GM19351 (cell line): ENCODE measurements at regions not wholly inside any gene's neighbourhood (a gene's known extent, or its start where the extent isn't known, plus 50 kb on each side); places are given as distances from the start of the nearest gene placed in this dataset.
"Not testable (repeated sequence)": the region's sequence is repeated elsewhere in the genome, so short reads cannot be mapped to it uniquely, and the experiment has no call there.

Source experiments
- ATAC-seq: cut with Tn5 transposase; IDR thresholded peaks from one replicate; pipeline ENCODE4 v1.9.1; 2021; ENCODE audit warnings: mild to moderate bottlenecking, moderate library complexity; ENCODE audit not compliant: unreplicated experiment

DNA sequence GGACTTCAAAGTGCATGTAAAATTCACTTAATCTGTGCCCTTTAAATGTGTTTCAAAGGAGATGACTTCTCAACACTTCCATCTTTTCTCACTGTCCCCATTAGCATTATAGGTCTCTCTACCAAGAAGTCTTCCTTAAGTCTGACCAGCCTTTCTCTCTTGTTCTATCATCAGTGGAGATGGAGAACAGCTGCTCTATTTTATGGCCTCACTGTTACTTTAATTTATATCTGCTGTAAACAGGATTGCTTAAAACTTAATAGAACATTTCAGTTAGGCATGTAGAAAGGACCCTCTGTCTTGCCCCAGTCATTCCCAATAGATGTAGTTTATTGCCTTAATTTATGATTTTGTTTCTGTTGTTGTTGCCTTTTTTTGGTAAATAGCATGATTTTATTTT is 86.0 kb upstream of the CDC42EP3 start:
- ATAC-seq: not testable (repeated sequence)

- not testable (repeated sequence) for ATAC-seq
These were observed 86.7 kb upstream of the CDC42EP3 start for GRCh38 chr2:37758141-37758601.

GRCh38 chr2:37759989-37760388 is 88.5 kb upstream of the CDC42EP3 start:
- ATAC-seq: not testable (repeated sequence)

DNA sequence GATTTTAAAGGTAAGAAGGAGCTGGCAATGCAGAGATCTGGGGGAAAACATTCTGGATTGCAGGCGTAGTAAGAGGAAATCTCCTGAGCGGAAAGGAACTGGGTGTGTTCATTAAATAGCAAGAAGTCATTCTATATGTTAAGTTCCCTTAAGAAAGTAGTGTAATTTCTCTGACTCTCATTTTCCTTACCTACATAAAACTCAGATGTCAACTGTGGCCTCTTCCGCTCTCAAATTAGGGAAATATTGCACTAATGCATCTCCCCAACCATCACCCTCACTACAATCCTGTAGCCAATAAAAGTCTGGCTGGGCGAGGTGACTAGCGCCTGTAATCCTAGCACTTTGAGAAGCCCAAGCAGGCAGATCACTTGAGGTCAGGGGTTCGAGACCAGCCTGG is 89.0 kb upstream of the CDC42EP3 start:
- no peak for ATAC-seq

GRCh38 chr2:37762281-37762680 is 90.8 kb upstream of the CDC42EP3 start:
- not testable (repeated sequence) for ATAC-seq

DNA sequence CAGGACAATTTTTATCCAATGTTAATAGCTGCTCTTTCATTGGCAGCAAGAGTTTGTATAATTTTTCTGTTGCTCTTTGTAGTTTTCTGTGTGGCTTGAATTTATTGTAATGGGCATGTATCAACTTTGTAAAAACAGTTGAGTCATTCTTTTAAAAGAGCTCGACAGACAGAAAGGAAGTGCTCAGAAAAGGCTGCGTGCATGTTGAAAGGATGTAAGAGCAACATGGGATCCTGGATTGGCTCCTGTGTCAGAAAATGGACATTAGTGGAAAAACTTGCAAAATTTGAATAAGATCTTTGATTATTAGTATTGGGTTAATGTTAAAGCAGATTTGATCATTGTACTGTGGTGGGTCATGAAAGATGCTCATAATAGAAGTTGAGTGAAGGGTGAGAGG is 93.3 kb upstream of the CDC42EP3 start:
- no peak for ATAC-seq

GRCh38 chr2:37766106-37766505 is 94.7 kb upstream of the CDC42EP3 start:
- no peak for ATAC-seq

DNA sequence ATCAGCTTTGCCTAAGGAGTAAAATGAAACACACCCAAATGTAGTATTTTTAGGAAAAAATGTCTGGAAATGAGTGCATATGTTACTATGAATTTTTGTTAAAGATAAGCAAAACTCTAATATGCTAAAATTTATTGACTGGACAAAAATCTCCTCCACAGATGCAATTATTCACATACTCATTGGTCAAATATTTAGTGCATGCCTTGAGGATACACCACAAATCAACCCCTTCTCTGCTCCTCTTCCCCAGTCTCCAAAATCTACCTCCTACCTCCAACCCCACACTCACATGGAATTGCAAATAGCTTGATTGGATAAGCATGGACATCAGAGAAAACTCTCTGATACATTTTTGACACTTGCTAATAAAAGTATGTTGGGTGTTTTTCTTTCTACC is 95.6 kb upstream of the CDC42EP3 start:
- no peak for ATAC-seq

DNA sequence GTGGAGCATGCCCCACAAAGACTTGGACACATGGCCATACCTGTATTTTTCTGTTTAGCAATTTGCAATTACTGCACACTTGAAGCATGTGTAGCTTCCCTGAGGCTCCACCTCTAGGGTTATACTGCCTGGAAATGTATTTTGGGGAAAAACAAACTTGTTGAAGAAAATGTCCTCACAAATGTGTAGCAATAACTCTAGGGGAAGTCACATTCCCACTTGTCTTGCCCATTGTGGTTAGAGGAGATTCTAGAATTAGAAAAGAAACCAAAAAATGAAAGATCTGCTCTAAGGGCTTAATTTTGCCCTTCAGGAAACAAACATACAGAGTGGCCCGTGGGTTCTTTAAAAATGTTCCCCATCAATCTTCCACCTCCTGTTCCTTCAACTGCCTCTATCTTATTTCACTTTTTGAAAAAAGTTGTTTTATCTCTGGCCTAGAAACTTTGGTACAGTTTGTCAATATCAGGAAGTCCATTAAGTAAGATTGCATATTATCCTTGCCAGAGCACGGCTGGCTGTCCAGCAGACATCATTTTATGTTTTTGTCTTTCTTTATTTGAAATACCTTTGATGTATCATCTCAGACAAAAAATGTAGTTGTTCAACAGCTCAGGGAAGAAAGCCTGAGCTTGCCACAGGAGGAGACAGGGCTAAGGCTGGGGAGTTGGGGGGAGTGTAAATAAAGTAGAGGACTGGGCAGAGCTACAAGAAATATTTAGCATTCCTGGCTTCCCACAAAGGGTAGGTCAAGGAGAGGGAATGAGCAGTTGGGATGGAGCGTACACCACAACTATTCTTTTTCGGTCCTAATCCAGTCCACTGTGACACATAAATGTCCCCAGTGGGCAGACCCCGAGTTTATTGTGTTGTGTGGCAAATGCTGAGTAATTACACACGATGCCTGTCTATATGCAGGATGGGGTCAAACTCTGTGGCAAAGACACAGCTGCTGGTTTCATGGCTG is 96.8 kb upstream of the CDC42EP3 start:
- no peak for ATAC-seq

- ATAC-seq: no peak
These were observed 98.1 kb upstream of the CDC42EP3 start for GRCh38 chr2:37769551-37769950.

DNA sequence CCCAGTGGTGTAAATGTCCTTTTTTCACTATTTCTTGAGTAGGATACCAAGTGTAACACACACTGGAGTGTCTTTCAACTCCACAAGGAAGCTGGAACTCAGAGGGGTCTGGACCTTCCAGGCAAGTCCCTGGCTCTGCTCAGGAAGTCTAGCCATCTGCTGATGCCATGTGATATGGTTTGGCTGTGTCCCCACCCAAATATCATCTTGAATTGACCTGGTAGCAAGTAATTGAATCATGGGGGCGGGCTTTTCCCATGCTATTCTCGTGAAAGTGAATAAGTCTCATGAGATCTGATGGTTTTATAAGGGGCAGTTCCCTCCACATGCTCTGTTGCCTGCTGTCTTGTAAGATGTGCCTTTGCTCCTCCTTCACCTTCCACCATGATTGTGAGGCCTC is 99.4 kb upstream of the CDC42EP3 start:
- no peak for ATAC-seq

DNA sequence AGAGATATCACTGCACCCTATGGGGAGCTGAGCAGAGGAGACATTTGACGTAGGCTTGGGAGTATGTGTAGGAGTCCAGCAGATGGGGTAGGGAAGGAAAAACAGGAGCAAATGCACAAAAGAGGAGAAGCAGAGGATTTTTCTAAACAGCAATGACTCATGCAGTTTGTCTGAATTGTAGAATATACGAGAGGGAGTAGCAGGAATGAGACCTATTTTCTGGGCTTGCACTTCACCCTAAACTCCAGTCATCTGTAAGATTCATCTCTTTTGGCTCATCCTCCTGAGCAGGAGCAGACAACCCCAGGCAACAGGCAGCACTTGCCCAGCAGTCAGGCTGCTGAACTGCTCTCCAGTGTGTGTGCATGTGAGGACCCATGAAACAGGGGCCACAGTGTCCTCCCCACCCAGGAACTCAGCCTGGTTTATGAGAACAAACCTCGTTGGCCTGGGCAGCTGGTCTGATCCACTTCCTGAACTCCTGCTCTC is 100.2 kb upstream of the CDC42EP3 start:
- ATAC-seq: no peak

- no peak for ATAC-seq
These were observed 102.1 kb upstream of the CDC42EP3 start for GRCh38 chr2:37773371-37774130.

- ATAC-seq: not testable (repeated sequence)
These were observed 102.9 kb upstream of the CDC42EP3 start for GRCh38 chr2:37774171-37774944.

- no peak for ATAC-seq
These were observed 103.8 kb upstream of the CDC42EP3 start for GRCh38 chr2:37774976-37775907.

DNA sequence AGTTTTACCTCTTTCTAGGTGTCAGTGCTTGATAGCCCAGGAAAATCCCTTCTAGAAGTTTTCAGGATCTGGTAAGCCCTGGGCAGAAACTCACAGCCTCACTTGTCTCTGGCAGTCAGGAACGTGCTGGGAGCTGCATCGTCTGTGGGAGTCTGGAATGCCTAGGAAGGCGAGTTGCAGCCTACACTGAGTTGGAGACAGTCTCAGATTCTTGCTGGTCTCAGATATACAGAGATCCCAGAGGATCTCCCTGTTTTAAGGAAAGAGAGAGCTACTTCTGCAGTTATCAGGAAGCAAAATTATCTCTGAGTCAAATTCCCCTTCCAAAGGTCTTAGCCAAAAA is 104.4 kb upstream of the CDC42EP3 start:
- no peak for ATAC-seq

- no peak for ATAC-seq
These were observed 105.0 kb upstream of the CDC42EP3 start for GRCh38 chr2:37776487-37776886.

DNA sequence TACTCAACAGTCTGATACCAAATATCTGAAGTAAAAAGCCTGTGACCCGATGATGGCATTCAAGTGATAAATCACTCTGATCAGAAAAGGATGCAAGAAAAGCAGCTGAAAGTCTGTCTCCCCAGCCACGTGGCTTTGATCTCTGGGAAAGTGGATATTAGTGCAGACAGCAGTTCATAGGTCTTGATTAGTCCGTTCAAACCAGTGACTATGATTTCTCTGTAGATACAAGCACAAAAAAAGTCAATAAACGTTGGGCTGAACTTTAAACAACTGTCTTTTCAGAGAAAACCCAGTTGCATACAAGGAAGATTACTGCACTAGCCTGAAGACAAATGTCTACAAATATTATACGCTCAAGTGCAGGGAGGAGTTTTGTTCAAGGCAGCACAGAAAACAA is 107.7 kb upstream of the CDC42EP3 start:
- no peak for ATAC-seq

DNA sequence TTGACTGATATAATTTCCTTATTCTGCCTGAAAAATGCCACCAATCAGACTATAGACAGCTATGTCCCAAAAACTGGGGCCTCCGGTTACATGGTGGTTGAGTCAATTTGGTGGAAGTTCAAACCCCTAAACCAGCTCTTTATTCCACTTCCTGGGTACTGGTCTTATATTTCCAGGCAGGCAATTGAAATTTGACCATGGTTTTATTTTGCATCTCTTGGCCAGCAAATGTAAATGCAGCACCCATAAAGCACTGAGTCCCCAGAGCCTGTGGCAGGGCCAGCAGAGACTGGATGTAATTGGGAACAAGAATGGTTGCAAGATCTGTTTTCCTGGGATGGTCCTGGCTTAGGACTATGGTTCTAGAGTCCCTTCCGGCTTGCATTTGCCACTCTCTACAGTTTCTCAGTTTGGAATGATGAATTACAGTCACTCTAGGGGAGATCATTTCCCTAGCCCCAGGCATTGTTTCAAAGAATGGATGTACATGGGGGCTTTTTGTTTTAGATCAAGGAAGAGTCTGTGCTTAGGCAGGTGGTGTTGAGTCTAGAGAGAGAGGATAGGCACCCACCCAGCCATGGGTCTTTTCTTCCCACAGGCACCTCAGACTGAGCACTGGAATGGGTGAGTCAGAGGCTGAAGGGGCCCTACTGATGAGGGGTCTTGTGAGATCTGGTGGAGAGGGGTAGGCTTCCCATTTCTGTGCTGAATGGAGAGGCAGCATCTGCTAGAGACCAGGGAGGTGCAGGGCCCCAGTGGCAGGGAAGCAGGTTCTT is 108.4 kb upstream of the CDC42EP3 start:
- ATAC-seq: no peak
